SK-N-SH (cell line): ENCODE measurements at regions not wholly inside any gene's neighbourhood (a gene's known extent, or its start where the extent isn't known, plus 50 kb on each side); places are given as distances from the start of the nearest gene placed in this dataset.

Experiments used
- CTCF ChIA-PET: fragments of 300-600, 350-600 bp; formaldehyde crosslinking; extraction: SDS; loops from one replicate; lab custom pipeline; 2021; lab: Yijun Ruan, JAX
- POLR2A ChIA-PET: fragments of 350-600 bp; sonication (Branson Sonifier 250); formaldehyde crosslinking; extraction: SDS; loops from one replicate; lab custom pipeline; 2020; ENCODE audit warnings: antibody characterized with exemption, inconsistent platforms; lab: Yijun Ruan, JAX
- DNase-seq: peaks from one replicate; pipeline ENCODE4 v3.0.0; 2012
- H2AFZ ChIP-seq: fragments of 200-600 bp; sonication (generic); 2 replicates; pipeline ENCODE4 v1.8.1; 2016; ENCODE audit warnings: antibody characterized with exemption, mild to moderate bottlenecking, low read depth
- H3F3A ChIP-seq: fragments of 200-600 bp; sonication (generic); replicated peaks from 2 replicates; pipeline ENCODE3; 2016; ENCODE audit warnings: antibody characterized with exemption, mild to moderate bottlenecking; ENCODE audit not compliant: insufficient read depth
- H3K27ac ChIP-seq, 2 experiments: fragments of 200-500 bp in 1 of 2; fragments of 200-600 bp in 1 of 2; sonication (Bioruptor generic) in 1 of 2; sonication (generic), shearing (Covaris generic) in 1 of 2; 2 replicates each; pipeline versions ENCODE4 v1.5.1 to v1.6.1; 2014 to 2016; ENCODE audit warnings: low read depth in 2 of 2, inconsistent platforms in 1 of 2, low read length in 1 of 2, mild to moderate bottlenecking in 1 of 2, mixed read lengths in 1 of 2
- H3K27me3 ChIP-seq: fragments of 200-600 bp; sonication (generic), shearing (Covaris generic); 2 replicates; pipeline ENCODE4 v1.6.1; 2016; ENCODE audit warnings: mixed run types; ENCODE audit not compliant: insufficient read depth
- H3K36me3 ChIP-seq, 2 experiments: fragments of 200-500 bp in 1 of 2; fragments of 200-600 bp in 1 of 2; sonication (Bioruptor generic) in 1 of 2; sonication (generic) in 1 of 2; replicated peaks in 1 of 2; 2 replicates each; pipeline versions ENCODE3 to v1.5.1; 2014 to 2016; ENCODE audit warnings: low read length in 1 of 2, mild to moderate bottlenecking in 1 of 2; ENCODE audit not compliant: insufficient read depth in 2 of 2, control insufficient read depth in 1 of 2
- H3K4me1 ChIP-seq, 2 experiments: fragments of 200-500 bp in 1 of 2; fragments of 200-600 bp in 1 of 2; sonication (Bioruptor generic) in 1 of 2; sonication (generic), shearing (Covaris generic) in 1 of 2; 2 replicates each; pipeline versions ENCODE4 v1.5.1 to v1.6.1; 2014 to 2016; ENCODE audit warnings: low read depth in 1 of 2, low read length in 1 of 2, mixed run types in 1 of 2; ENCODE audit not compliant: insufficient read depth in 2 of 2, control insufficient read depth in 1 of 2
- H3K4me2 ChIP-seq: fragments of 200-600 bp; sonication (generic), shearing (Covaris generic); 2 replicates; pipeline ENCODE4 v1.6.1; 2017; ENCODE audit warnings: mixed run types
- H3K4me3 ChIP-seq, 2 experiments: fragments of 200-500 bp in 1 of 2; fragments of 200-600 bp in 1 of 2; sonication (Bioruptor generic) in 1 of 2; sonication (generic), shearing (Covaris generic) in 1 of 2; 2 replicates each; pipeline versions ENCODE4 v1.5.1 to v1.8.1; 2014 to 2016; ENCODE audit warnings: low read depth in 2 of 2, inconsistent platforms in 1 of 2, low read length in 1 of 2, mild to moderate bottlenecking in 1 of 2, mixed read lengths in 1 of 2, moderate library complexity in 1 of 2
- H3K79me2 ChIP-seq: fragments of 200-600 bp; sonication (generic); 2 replicates; pipeline ENCODE4 v1.8.1; 2017; ENCODE audit warnings: mild to moderate bottlenecking; ENCODE audit not compliant: insufficient read depth
- H3K9ac ChIP-seq: fragments of 200-600 bp; sonication (generic); 2 replicates; pipeline ENCODE4 v1.6.1; 2017; ENCODE audit warnings: mixed run types
- H3K9me2 ChIP-seq: fragments of 200-600 bp; sonication (generic); 2 replicates; pipeline ENCODE4 v1.6.1; 2017; ENCODE audit warnings: mixed run types
- H3K9me3 ChIP-seq: fragments of 200-600 bp; sonication (generic); 2 replicates; pipeline ENCODE4 v1.6.1; 2017; ENCODE audit warnings: mixed run types, mild to moderate bottlenecking, moderate library complexity
- H4K20me1 ChIP-seq: fragments of 200-600 bp; sonication (generic); 2 replicates; pipeline ENCODE4 v1.6.1; 2017; ENCODE audit warnings: mild to moderate bottlenecking, mixed run types; ENCODE audit not compliant: insufficient read depth
- CTCF ChIP-seq: fragments of 200-600 bp; sonication (generic); IDR thresholded peaks from 2 replicates; pipeline ENCODE4 v1.6.1; 2017; ENCODE audit warnings: antibody characterized with exemption, mild to moderate bottlenecking, moderate library complexity
- EP300 ChIP-seq, 2 experiments: IDR thresholded peaks; 2 replicates each; pipeline versions ENCODE4 v1.4.0 to v1.6.1; 2012; ENCODE audit warnings: borderline replicate concordance in 1 of 2, low read depth in 1 of 2, low read length in 1 of 2
- EZH2phosphoT487 ChIP-seq: fragments of 200-600 bp; sonication (generic); IDR thresholded peaks from 2 replicates; pipeline ENCODE4 v1.6.1; 2017; ENCODE audit warnings: low read depth, mixed run types, mild to moderate bottlenecking, antibody characterized with exemption, moderate library complexity, borderline replicate concordance
- FOXJ3 ChIP-seq: sonication (generic); formaldehyde crosslinking; IDR thresholded peaks from 2 replicates; pipeline ENCODE4 v1.5.1; 2020; ENCODE audit warnings: mild to moderate bottlenecking, missing genetic modification reagents
- GATA2 ChIP-seq: sonication (generic); formaldehyde crosslinking; IDR thresholded peaks from 2 replicates; pipeline ENCODE4 v1.5.0; 2020; ENCODE audit warnings: mild to moderate bottlenecking, missing genetic modification reagents
- JUND ChIP-seq: IDR thresholded peaks from 2 replicates; pipeline ENCODE4 v1.4.0; 2012
- MAX ChIP-seq: IDR thresholded peaks from 2 replicates; pipeline ENCODE4 v1.4.0; 2012; ENCODE audit warnings: low read depth
- MEF2A ChIP-seq: IDR thresholded peaks from 2 replicates; pipeline ENCODE4 v1.4.0; 2012; ENCODE audit warnings: low read depth, borderline replicate concordance
- MXI1 ChIP-seq: IDR thresholded peaks from 2 replicates; pipeline ENCODE4 v1.6.1; 2012; ENCODE audit warnings: mild to moderate bottlenecking, low read depth, low read length, improper control_type of control experiment
- NFIC ChIP-seq: IDR thresholded peaks from 2 replicates; pipeline ENCODE4 v1.4.0; 2012; ENCODE audit warnings: borderline replicate concordance
- POLR2AphosphoS5 ChIP-seq: IDR thresholded peaks from 2 replicates; pipeline ENCODE4 v1.6.1; 2012; ENCODE audit warnings: low read depth, low read length
- TEAD4 ChIP-seq: IDR thresholded peaks from 2 replicates; pipeline ENCODE4 v1.4.0; 2012; ENCODE audit warnings: mild to moderate bottlenecking, borderline replicate concordance; ENCODE audit not compliant: insufficient read depth
- YY1 ChIP-seq: IDR thresholded peaks from 2 replicates; pipeline ENCODE4 v1.4.0; 2012; ENCODE audit warnings: low read depth, mild to moderate bottlenecking
- WGBS: methylation state at CpG from one replicate; pipeline ENCODE4 v1.1.6; 2017; ENCODE audit warnings: low lambda C conversion rate; 5-methylcytosine and 5-hydroxymethylcytosine counted together
- TF ChIP-seq, protein P1 (sequence below): IDR thresholded peaks from 2 replicates; pipeline ENCODE4 v1.4.0; 2012; ENCODE audit warnings: low read depth, borderline replicate concordance
- TF ChIP-seq, protein P2 (sequence below): IDR thresholded peaks from 2 replicates; pipeline ENCODE4 v1.4.0; 2012; ENCODE audit warnings: low read depth, borderline replicate concordance
- TF ChIP-seq, protein P3 (sequence below): fragments of 150-350 bp; IDR thresholded peaks from 2 replicates; pipeline ENCODE4 v1.6.1; 2016; ENCODE audit warnings: mild to moderate bottlenecking, low read depth, low read length

GRCh38 chr6:134665029-134665723 lies 284.7 kb downstream of the ALDH8A1 start:
- CTCF ChIA-PET = interaction anchor here (0.5 to 1.3 kb wide), 3 partner anchors 19 to 431 kb away, joined by 3 read pairs; no protein-coding TSS in a partner anchor

More at GRCh38 chr6:134665029-134665723, 284.7 kb downstream of the ALDH8A1 start:
- 93% methylated on average over 10 of the region's 10 CpGs for WGBS
- no peaks in the 10 kb centered on the region for H3K36me3 ChIP-seq
- POLR2A ChIA-PET = no interaction called here
- H3K9me2 ChIP-seq = no peaks in the 10 kb centered on the region
- no peak for DNase-seq
- H3K27ac ChIP-seq = no peak overlapping the region
- H3K4me3 ChIP-seq = no peak overlapping the region
- H2AFZ ChIP-seq = no peak overlapping the region
- no peaks in the 10 kb centered on the region for H3K79me2 ChIP-seq
- no peak overlapping the region for H3K9ac ChIP-seq
- H3K27me3 ChIP-seq = no peaks in the 10 kb centered on the region
- TF ChIP-seq MAX (no peak), CTCF (no peak), FOXJ3 (no peak), MEF2A (no peak), EZH2phosphoT487 (no peak), EP300 (IDR thresholded peaks at IDR 0.05; ENCODE audit: borderline replicate concordance in 1 of 2, low read depth in 1 of 2, low read length in 1 of 2) (no peak), NFIC (no peak), YY1 (no peak), JUND (no peak), GATA2 (no peak), POLR2AphosphoS5 (no peak), TEAD4 (no peak), MXI1 (no peak)
- TF ChIP-seq, protein P1, sequence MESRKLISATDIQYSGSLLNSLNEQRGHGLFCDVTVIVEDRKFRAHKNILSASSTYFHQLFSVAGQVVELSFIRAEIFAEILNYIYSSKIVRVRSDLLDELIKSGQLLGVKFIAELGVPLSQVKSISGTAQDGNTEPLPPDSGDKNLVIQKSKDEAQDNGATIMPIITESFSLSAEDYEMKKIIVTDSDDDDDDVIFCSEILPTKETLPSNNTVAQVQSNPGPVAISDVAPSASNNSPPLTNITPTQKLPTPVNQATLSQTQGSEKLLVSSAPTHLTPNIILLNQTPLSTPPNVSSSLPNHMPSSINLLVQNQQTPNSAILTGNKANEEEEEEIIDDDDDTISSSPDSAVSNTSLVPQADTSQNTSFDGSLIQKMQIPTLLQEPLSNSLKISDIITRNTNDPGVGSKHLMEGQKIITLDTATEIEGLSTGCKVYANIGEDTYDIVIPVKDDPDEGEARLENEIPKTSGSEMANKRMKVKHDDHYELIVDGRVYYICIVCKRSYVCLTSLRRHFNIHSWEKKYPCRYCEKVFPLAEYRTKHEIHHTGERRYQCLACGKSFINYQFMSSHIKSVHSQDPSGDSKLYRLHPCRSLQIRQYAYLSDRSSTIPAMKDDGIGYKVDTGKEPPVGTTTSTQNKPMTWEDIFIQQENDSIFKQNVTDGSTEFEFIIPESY = no peak
- TF ChIP-seq, protein P2, sequence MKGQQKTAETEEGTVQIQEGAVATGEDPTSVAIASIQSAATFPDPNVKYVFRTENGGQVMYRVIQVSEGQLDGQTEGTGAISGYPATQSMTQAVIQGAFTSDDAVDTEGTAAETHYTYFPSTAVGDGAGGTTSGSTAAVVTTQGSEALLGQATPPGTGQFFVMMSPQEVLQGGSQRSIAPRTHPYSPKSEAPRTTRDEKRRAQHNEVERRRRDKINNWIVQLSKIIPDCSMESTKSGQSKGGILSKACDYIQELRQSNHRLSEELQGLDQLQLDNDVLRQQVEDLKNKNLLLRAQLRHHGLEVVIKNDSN = no peak
- TF ChIP-seq, protein P3, sequence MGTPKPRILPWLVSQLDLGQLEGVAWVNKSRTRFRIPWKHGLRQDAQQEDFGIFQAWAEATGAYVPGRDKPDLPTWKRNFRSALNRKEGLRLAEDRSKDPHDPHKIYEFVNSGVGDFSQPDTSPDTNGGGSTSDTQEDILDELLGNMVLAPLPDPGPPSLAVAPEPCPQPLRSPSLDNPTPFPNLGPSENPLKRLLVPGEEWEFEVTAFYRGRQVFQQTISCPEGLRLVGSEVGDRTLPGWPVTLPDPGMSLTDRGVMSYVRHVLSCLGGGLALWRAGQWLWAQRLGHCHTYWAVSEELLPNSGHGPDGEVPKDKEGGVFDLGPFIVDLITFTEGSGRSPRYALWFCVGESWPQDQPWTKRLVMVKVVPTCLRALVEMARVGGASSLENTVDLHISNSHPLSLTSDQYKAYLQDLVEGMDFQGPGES = no peak
- no peak overlapping the region for H3K4me2 ChIP-seq
- no peaks in the 10 kb centered on the region for H4K20me1 ChIP-seq
- H3F3A ChIP-seq = no peaks in the 10 kb centered on the region
- H3K9me3 ChIP-seq = no peaks in the 10 kb centered on the region
- H3K4me1 ChIP-seq = no peaks in the 10 kb centered on the region
